Fibroblast of skin of left biceps (primary cell): ENCODE measurements at regions not wholly inside any gene's neighbourhood (a gene's known extent, or its start where the extent isn't known, plus 50 kb on each side); places are given as distances from the start of the nearest gene placed in this dataset.
"Not testable (repeated sequence)": the region's sequence is repeated elsewhere in the genome, so short reads cannot be mapped to it uniquely, and the experiment has no call there.

ENCODE experiments used
- DNase-seq, 2 experiments: peaks; one replicate each; pipeline ENCODE4 v3.0.0-alpha.2; 2013; ENCODE audit warnings: low read depth in 2 of 2

- DNase-seq, result no peak
Observed at GRCh38 chr15:38073178-38073946, 138.9 kb downstream of the TMCO5A start.

DNA sequence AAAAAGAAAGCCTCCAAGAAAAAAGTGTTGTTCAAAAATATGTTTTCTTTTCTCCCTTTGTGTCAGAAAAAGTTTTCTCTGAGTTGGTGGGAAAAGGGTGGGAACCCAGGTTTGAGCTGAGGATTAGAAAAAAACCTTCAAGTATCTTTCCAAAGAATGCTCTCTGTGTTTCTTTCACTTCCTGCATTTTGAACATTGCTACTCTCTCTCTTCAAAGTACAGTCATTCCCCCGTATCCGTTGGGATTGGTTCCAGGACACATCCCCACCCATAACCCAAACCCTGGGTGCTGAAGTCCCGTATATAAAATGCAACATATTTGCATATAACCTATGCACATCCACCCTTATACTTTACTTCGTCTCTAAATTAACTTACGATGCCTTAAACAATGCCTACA, 139.6 kb downstream of the TMCO5A start:
- no peak for DNase-seq

- DNase-seq, result no peak
Observed at GRCh38 chr15:38075466-38075865, 141.0 kb downstream of the TMCO5A start.

DNA sequence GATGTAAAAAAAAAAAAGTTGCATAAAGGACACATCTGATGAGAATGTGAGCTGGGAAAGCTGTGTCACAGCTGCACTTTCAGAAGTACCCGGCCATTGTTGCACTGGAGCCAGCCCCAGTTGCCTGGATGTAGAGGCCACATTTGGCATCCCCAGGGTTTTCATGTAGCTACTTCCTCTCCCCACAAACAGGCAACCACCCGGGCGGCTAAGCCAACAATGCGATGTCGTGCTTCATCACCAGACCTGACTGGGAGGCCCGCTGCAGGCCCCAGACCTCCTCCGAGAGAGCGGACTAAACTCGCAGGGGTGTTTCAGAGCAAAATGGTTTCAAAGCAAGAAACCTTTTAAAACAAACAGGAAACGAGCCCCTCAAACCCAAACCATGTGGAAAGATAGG, 142.3 kb downstream of the TMCO5A start:
- DNase-seq, result no peak

- no peak for DNase-seq
Observed at GRCh38 chr15:38079236-38079635, 144.8 kb downstream of the TMCO5A start.

GRCh38 chr15:38080651-38081275, 146.3 kb downstream of the TMCO5A start:
- DNase-seq, result no peak

DNA sequence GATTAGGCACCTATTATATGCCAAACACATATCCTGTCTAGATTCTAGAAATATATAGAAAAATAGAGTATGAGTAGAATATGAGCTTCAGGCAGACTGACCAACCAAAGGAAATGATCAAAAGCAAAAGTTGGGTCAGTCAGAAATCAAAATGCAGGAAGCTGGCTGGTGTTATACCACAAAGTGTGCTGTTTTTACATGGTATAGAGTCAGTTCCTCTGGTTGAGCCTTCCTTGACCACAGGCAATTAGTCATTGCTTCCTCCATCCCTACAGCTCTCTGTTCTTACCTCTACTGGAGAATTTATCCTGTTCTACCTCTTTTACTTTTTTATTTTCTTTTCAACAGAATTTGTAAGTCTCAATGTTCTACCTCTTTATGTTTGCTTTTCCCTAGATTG, 149.8 kb downstream of the TMCO5A start:
- DNase-seq, result no peak

GRCh38 chr15:38085114-38085513, 150.7 kb downstream of the TMCO5A start:
- DNase-seq, result no peak

- DNase-seq, result no peak
Observed at GRCh38 chr15:38085931-38086568, 151.6 kb downstream of the TMCO5A start.

DNA sequence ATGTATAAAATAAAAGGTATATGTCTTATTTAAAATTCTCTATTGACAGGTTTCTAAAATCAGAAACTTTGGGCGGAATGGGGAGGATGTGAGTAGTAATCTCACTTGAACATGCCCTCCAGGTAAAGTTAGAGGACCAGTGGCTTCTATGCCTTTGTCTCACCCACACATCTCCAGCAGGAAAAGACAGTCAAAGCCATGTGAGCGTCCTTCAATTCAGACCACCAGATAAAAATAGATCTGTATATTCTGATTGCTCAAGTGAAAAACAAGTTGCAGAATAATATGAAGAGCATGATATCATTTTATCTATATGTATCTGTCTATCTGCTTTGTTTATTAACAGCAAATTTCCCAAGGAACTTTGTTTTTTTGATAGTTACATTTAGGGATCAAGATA, 152.2 kb downstream of the TMCO5A start:
- no peak for DNase-seq

GRCh38 chr15:38088971-38089370, 154.5 kb downstream of the TMCO5A start:
- DNase-seq, result no peak

DNA sequence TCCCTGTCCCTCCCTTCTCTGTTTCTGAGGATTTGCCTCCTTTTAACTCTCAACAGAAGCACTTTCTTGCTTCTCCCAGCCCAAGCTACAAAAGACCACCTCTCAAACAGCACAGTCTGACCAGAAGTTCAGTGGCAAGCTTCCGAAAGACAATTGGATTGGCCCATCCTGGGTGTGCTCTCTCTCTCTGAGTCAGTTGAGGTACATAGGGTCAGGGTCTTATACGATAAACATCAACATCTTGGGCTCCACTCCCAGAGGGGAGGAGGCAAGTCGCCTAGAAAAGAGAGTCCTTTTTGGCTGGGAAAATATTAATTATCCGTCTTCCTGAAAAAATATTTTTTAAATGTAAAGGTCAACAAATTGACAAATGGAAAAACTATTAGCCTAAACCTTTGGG, 155.8 kb downstream of the TMCO5A start:
- DNase-seq, result no peak

GRCh38 chr15:38090678-38091077, 156.2 kb downstream of the TMCO5A start:
- no peak for DNase-seq

- DNase-seq, result no peak
Observed at GRCh38 chr15:38091078-38091645, 156.7 kb downstream of the TMCO5A start.

GRCh38 chr15:38093931-38094330, 158.7 kb upstream of the SPRED1 start:
- DNase-seq, result no peak

DNA sequence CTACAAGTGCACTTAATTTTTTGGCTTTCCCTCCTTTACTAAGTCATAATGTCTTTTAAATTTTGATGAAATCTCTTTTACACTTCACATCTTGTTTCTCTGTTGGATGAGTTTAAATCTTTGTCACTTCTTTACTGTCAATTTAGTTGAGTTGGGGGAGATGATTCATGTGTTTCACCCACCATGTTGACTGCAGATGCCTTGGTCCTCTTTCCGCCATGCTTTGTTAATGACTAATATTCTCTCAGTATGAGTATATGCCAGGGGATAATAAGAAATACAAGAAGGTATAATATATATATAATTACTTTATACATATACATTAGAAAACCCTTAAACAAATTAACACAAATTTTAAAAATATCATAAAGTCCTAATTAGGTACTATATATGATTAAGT, 149.7 kb upstream of the SPRED1 start:
- no peak for DNase-seq

- no peak for DNase-seq
Observed at GRCh38 chr15:38103564-38103963, 149.1 kb upstream of the SPRED1 start.

- no peak for DNase-seq
Observed at GRCh38 chr15:38111070-38111469, 141.6 kb upstream of the SPRED1 start.

GRCh38 chr15:38112406-38112805, 140.2 kb upstream of the SPRED1 start:
- no peak for DNase-seq

GRCh38 chr15:38115121-38115520, 137.5 kb upstream of the SPRED1 start:
- DNase-seq, result no peak

DNA sequence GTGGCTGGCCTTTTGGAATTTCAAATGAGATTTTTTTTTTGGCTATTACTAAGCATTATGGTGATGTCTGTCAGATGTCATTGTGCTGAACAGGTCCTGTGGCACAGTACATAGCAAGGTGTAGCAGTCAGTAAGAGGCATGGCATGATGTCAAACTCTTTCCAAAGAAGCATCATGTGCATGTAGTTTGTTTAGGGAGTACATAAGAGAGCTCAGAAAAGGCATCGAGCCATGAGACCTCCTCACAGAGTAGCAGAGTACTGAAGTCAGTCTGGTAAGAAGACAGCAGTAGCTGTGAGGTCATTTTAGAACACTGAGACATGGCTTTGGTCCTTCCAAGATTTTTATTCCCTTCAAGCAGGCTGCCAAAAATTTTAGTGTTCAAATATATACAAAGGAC, 134.9 kb upstream of the SPRED1 start:
- no peak for DNase-seq

GRCh38 chr15:38119865-38120264, 132.8 kb upstream of the SPRED1 start:
- not testable (repeated sequence) for DNase-seq

DNA sequence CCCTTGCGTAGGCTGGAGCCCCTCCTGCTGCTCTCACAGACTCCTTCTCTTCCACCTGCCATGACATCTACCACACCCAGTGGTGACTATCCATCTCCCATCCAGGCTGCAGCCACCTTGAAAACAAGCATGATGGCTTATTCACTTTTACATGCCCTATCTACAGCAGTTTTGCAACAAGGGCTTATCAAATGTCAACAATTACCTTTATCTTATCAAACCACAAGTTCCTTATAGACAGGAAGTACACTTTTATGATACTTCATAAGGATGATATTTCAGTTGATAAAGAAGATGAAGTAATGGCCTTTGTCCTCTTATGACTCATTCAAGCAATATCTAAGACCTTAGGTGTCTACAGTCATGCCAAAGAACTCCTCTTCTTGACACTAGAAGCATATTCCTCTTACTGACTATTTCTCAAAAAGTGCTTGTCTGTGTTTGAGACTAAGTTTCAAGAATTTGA, 125.3 kb upstream of the SPRED1 start:
- no peak for DNase-seq
